H1 (cell line): ENCODE measurements at regions not wholly inside any gene's neighbourhood (a gene's known extent, or its start where the extent isn't known, plus 50 kb on each side); places are given as distances from the start of the nearest gene placed in this dataset.

Source experiments
- ASH2L ChIP-seq: fragments of 200-600, 300-600 bp; sonication (generic); IDR thresholded peaks from one replicate; pipeline ENCODE4 v1.7.1; 2017; ENCODE audit warnings: low read length
- TF ChIP-seq, protein P1 (sequence below), 3 experiments: IDR thresholded peaks; 1 replicate in 2 of 3; 2 replicates in 1 of 3; pipeline versions ENCODE4 v1.5.1 to v1.6.1; 2011; ENCODE audit warnings: low read length in 3 of 3, mild to moderate bottlenecking in 3 of 3, inconsistent platforms in 2 of 3, low read depth in 1 of 3, moderate library complexity in 1 of 3; ENCODE audit not compliant: insufficient read depth in 1 of 3; ENCODE audit errors: control extremely low read depth in 1 of 3

DNA sequence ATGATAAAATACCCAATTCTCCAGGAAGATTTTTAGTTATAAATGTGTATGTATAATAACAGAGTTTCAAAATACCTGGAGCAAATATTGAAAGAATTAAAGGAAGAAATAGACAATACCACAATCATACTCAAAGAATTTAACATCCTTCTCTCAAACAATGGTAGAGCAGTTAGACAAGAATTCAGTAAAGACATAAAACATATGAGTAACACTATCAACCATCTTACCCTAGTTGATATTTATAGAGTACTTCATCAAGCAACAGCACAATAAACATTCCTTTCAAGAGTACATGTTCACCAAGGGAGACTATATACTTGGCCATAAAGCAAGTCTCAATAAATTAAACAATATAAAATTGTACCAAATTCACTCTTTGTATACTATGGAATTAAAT is 108.4 kb downstream of the DLEU7 start (continued):
- TF ChIP-seq, protein P1, sequence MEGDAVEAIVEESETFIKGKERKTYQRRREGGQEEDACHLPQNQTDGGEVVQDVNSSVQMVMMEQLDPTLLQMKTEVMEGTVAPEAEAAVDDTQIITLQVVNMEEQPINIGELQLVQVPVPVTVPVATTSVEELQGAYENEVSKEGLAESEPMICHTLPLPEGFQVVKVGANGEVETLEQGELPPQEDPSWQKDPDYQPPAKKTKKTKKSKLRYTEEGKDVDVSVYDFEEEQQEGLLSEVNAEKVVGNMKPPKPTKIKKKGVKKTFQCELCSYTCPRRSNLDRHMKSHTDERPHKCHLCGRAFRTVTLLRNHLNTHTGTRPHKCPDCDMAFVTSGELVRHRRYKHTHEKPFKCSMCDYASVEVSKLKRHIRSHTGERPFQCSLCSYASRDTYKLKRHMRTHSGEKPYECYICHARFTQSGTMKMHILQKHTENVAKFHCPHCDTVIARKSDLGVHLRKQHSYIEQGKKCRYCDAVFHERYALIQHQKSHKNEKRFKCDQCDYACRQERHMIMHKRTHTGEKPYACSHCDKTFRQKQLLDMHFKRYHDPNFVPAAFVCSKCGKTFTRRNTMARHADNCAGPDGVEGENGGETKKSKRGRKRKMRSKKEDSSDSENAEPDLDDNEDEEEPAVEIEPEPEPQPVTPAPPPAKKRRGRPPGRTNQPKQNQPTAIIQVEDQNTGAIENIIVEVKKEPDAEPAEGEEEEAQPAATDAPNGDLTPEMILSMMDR (IDR thresholded peaks at IDR 0.05; ENCODE audit: control extremely low read depth in 1 of 3, insufficient read depth in 1 of 3, low read depth in 1 of 3, low read length in 3 of 3) = no peak
- no peak for TF ChIP-seq ASH2L
- TF ChIP-seq, all 59 proteins: peak for 0
